ENCODE measurements at regions not wholly inside any gene's neighbourhood (a gene's known extent, or its start where the extent isn't known, plus 50 kb on each side); places are given as distances from the start of the nearest gene placed in this dataset.

DNA sequence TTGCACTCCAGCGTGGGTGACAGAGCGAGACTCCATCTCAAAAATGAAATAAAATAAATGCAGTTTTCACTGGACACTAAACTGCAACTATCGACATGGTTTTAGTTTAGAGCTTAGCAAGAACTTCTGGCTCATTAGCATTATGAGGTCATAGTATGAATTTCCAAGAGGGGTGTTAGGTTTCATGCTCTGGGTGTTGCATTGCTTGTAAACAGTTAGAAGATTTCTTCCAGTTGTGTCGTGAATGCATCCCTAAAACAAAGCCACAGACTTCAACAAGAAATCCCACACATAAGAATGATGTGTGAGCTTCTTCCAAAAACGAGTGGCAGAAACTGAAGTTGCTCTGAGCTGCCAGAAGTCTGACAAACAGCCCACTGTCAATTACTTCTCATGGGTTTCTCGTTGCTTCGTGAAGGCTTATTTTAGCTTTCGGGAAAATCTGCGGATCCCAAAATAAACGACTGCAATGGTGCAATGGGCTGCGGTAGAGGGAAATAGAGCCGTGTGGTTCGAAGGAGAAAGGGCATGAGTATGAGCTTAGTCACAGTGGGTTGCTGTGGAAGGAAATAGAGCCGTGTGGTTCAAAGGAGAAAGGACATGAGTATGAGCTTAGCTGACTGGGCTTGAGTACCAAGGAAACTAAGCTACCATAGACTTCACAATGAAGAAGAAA lies 354.9 kb downstream of the DHRSX start:
- H3K36me3 Mint-ChIP-seq (ENCODE audit: low read depth), result peaks cover 4% of the 10 kb centered on the region; the same call in 1 of the 2 replicates
- no peaks in the 10 kb centered on the region for H3K4me1 Mint-ChIP-seq (ENCODE audit: low read depth)
- no peak overlapping the region for H3K27ac Mint-ChIP-seq
- no peaks in the 10 kb centered on the region for H3K27me3 Mint-ChIP-seq (ENCODE audit: insufficient read depth)
- H3K9me3 Mint-ChIP-seq, result peaks cover 16% of the 10 kb centered on the region
- TF ChIP-seq, protein P1, sequence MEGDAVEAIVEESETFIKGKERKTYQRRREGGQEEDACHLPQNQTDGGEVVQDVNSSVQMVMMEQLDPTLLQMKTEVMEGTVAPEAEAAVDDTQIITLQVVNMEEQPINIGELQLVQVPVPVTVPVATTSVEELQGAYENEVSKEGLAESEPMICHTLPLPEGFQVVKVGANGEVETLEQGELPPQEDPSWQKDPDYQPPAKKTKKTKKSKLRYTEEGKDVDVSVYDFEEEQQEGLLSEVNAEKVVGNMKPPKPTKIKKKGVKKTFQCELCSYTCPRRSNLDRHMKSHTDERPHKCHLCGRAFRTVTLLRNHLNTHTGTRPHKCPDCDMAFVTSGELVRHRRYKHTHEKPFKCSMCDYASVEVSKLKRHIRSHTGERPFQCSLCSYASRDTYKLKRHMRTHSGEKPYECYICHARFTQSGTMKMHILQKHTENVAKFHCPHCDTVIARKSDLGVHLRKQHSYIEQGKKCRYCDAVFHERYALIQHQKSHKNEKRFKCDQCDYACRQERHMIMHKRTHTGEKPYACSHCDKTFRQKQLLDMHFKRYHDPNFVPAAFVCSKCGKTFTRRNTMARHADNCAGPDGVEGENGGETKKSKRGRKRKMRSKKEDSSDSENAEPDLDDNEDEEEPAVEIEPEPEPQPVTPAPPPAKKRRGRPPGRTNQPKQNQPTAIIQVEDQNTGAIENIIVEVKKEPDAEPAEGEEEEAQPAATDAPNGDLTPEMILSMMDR (IDR thresholded peaks at IDR 0.05), result no peak
- no peak overlapping the region for H3K4me3 Mint-ChIP-seq
- no peak for DNase-seq

DNA sequence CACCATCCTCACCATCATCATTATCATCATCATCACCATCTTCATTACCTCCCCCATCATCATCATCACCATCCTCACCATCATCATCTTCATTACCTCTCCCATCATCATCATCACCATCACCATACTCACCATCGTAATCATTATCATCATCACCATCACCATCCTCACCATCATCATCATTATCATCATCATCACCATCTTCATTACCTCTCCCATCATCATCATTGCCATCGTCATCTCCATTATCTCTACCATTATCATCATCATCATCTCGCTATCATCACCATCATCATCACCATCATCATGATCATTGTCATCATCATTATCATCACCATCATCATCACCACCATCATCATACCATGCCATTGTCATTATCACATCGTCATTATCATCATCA lies 362.9 kb downstream of the DHRSX start:
- no peak overlapping the region for H3K4me3 Mint-ChIP-seq
- H3K4me1 Mint-ChIP-seq (ENCODE audit: low read depth), result no peaks in the 10 kb centered on the region
- no peaks in the 10 kb centered on the region; the same call in 1 of the 2 replicates for H3K36me3 Mint-ChIP-seq (ENCODE audit: low read depth)
- no peak for DNase-seq
- H3K27me3 Mint-ChIP-seq (ENCODE audit: insufficient read depth), result no peaks in the 10 kb centered on the region
- no peak overlapping the region for H3K27ac Mint-ChIP-seq
- H3K9me3 Mint-ChIP-seq, result peaks cover 8% of the 10 kb centered on the region
- TF ChIP-seq, protein P1 (IDR thresholded peaks at IDR 0.05), result no peak

DNA sequence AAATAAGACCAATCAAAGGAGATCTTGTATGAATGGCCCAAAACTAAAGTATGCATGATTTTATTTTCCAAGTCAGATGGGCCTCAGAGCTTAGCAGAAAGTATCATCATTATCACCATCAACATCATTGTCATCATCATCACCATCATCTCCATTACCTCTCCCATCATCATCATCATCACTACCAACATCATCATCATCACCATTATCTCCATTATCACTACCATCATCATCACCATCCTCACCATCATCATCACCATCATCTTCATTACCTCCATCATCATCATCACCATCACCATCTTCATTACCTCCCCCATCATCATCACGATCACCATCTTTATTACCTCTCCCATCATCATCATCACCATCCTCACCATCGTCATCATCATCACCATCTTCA lies 363.9 kb downstream of the DHRSX start:
- DNase-seq, result no peak
- Mint-ChIP-seq H3K4me1 (ENCODE audit: low read depth) (no peaks in the 10 kb centered on the region), H3K4me3 (no peak overlapping the region), H3K36me3 (ENCODE audit: low read depth) (no peaks in the 10 kb centered on the region; the same call in 1 of the 2 replicates), H3K27ac (no peak overlapping the region), H3K27me3 (ENCODE audit: insufficient read depth) (no peaks in the 10 kb centered on the region), H3K9me3 (peaks cover 8% of the 10 kb centered on the region)
- TF ChIP-seq, protein P1 (IDR thresholded peaks at IDR 0.05), result no peak

DNA sequence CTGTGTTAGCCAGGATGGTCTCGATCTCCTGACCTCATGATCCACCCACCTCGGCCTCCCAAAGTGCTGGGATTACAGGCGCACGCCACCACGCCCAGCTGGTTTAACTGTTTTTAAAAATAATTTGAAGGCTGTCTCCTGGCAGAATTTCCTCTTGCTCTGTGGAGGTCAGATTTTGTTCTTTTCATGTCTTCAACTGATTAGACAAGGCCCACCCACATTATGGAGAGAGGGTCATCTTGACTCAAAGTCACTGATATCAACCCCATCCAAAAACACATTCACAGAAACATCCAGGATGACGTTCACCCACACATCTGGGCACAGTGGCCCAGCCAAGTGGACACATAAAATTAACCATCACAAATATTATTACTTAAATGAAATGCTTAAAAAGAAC lies 365.4 kb downstream of the DHRSX start:
- no peak overlapping the region for H3K27ac Mint-ChIP-seq
- no peaks in the 10 kb centered on the region for H3K27me3 Mint-ChIP-seq (ENCODE audit: insufficient read depth)
- DNase-seq, result no peak
- no peak overlapping the region for H3K4me3 Mint-ChIP-seq
- peaks cover 6% of the 10 kb centered on the region for H3K9me3 Mint-ChIP-seq
- no peaks in the 10 kb centered on the region; the same call in 1 of the 2 replicates for H3K36me3 Mint-ChIP-seq (ENCODE audit: low read depth)
- no peaks in the 10 kb centered on the region for H3K4me1 Mint-ChIP-seq (ENCODE audit: low read depth)
- TF ChIP-seq, protein P1 (IDR thresholded peaks at IDR 0.05), result no peak

DNA sequence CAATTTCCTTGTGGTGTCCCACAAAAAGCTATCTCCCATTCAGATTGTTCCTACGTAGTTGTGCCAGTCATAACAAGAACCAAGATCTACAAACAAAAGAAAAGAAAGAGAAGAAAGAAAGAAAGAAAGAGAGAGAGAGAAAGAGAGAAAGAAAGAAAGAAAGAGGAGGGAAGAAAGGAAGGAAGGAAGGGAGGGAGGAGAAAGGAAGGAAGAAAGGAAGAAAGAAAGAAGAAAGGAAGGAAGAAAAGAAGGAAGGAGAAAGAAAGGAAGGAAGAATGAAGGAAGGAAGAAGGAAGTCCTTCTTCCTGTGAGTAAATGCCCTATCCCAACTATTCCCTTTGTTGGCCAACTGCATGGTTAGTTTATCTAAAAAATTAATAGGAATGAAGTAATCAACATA lies 366.0 kb downstream of the DHRSX start:
- Mint-ChIP-seq H3K36me3 (ENCODE audit: low read depth) (no peaks in the 10 kb centered on the region), H3K9me3 (no peaks in the 10 kb centered on the region), H3K27me3 (ENCODE audit: insufficient read depth) (no peaks in the 10 kb centered on the region), H3K4me3 (no peak overlapping the region), H3K4me1 (ENCODE audit: low read depth) (no peaks in the 10 kb centered on the region), H3K27ac (no peak overlapping the region)
- DNase-seq, result no peak
- TF ChIP-seq, protein P1 (IDR thresholded peaks at IDR 0.05), result no peak
